Islet of Langerhans (tissue), 1 donor: ENCODE measurements at regions not wholly inside any gene's neighbourhood (a gene's known extent, or its start where the extent isn't known, plus 50 kb on each side); places are given as distances from the start of the nearest gene placed in this dataset.
"Not testable (repeated sequence)": the region's sequence is repeated elsewhere in the genome, so short reads cannot be mapped to it uniquely, and the experiment has no call there.

Experiments used
- FAIRE-seq: peaks from one replicate; lab custom pipeline; 2011; peaks lifted over from hg19 to GRCh38; lab: Jason Lieb, UNC

DNA sequence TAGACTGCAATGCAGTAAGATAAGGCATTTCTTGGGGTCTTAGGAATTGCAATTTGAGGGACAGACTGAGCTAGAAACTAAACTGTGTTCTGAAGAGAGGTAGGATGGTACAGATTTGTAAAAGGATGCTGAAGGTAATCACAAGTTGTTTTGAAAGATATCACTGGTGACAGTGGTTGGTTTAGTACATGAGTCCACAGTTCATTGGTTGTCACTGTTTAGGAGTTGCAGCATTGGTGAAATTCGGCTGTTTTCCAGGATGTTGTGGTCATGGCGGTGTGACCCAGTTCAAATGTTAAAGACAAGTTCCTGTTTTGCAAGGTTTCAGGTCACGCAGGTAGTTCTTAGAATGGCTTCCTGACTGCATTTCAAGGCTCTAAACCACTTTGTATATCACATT is 292.8 kb upstream of the B3GALT2 start:
- no peak for FAIRE-seq

- FAIRE-seq = no peak
Observed at GRCh38 chr1:193476748-193477147, 290.3 kb upstream of the B3GALT2 start.

- FAIRE-seq = no peak
Observed at GRCh38 chr1:193473932-193474331, 287.5 kb upstream of the B3GALT2 start.

GRCh38 chr1:193472838-193473398 is 286.5 kb upstream of the B3GALT2 start:
- no peak for FAIRE-seq

DNA sequence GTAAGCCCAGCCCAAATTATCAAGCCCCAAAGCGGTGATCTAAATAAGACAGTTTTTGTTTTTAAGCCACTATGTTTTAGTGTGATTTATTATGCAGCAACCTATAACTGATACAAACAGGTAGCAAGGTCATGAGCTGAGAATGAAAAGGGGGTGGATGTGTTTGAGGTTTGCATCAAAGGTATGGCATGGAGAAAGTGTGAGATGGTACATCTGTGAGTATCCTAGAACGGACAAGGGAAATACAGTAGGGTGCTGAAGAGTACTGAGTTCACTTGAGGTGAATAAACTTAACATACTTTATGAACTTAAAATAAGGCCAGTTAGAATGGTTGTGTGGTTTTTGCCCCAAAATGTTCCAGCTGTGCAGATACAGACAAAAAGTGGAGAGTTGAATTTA is 286.0 kb upstream of the B3GALT2 start:
- FAIRE-seq = no peak

DNA sequence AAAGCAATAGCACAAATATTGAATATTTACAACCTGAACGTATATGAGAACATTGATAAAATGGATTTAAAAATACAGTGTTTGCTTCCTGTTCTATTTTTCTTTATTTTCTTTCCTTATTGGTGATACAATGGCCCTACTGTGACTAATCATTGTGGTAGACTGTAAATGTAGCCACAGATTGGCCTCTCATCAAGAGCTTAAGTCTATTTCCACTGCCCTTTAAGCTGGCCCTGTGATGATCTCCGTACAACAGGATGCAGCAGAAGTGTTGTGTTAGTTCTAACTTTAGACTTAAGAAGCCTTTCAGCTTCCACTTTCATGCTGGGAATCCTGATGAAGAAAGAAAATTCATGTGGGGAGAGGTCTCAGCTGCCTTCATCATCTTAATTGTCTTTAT is 285.6 kb upstream of the B3GALT2 start:
- no peak for FAIRE-seq

DNA sequence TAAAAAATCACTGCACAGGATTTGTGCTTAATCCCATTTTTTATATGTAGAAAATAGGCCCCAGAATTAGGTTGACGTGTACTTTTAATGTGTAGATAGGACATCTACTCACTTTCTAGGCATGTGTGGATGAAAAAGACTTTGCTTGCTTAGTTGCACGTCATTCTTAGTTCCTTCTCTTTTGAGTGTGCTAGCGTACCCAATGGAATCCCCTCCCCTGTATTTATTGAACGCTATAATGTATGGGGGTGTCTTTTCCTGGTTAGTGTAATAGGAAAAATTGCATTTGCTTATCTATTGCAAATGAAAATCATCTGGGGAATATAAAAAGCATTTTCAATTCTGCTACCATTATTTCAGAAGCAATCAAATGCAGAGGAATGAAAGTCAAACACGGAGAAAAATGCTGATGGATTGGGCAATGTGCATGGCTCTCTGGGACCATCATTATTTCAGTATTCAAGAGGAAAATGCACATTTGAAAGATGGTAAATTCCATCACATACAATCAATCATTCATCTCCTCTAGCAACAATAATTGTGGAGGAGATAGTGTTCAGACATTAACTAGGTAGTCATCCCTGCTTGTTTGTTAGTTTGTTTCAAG is 277.0 kb upstream of the B3GALT2 start:
- FAIRE-seq = no peak

DNA sequence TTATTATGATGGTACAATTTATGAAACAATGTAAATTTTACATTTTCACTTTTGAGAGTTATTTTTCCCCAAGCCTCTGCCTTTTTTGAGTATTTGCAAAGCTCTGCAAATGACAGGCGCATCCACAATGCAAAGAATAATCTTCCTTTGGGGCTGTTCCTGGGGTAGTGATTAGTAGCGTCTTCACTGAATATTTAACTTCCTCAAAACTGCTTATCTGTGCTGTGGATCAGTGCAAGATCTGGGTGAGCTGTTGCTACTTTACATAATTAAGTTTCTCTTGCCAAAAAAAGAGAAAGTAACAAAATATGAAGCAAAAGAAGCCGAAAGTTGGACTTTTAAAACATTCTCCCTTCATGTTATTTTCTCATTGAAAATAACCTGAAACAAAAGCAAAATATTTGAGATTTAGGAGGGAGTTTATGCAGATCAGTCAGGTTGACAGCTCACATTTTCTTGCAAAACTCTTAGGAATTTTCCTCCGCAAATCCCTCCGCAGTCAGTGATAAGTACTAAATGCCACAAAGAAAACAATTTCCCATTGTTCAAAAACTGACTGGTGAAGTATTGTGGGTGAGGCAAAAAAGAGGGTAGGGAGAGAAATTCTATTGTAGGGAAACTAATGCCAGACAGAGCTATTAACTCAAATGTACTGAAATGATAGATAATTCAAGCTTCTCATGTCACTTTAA is 276.4 kb upstream of the B3GALT2 start:
- FAIRE-seq = no peak

DNA sequence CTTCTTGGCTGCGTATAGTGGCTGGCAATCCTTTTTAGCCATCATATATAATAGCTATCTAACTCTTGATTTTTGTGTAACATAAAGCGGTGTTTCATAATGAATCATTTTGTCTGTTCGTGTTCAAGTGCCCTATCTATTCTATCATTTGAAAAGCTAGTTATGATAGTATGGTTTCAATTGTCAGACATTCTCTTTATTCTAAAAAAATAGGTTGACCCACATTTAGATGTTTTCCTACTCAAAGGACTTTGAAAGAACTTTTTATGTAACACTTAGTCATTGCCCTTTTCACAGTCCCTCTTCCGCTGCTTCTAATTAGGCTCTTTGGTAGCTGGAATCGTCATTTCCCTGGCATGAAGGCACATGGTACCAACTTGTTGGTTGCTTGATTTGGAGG is 272.2 kb upstream of the B3GALT2 start:
- FAIRE-seq = no peak

DNA sequence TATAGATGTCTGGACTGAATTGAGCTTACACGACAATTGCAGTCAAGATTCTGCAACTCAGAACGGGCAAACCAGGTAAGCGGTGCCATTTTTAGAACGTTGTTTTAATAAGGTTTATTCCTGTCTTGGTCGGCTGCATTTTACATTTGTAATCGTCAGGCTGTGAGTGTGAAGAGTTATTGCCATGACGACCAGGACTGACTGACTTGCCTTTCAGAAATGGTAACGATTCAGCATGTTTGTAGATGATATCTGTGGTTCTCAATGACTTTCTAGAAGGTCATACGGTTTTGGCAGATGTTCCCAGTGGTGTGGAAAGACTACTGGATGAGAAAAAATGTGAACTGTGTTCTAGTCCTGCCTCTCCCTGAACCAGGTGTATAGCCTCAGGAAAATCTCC is 271.3 kb upstream of the B3GALT2 start:
- FAIRE-seq = peak; percentile 84

GRCh38 chr1:193456811-193457280 is 270.4 kb upstream of the B3GALT2 start:
- no peak for FAIRE-seq

DNA sequence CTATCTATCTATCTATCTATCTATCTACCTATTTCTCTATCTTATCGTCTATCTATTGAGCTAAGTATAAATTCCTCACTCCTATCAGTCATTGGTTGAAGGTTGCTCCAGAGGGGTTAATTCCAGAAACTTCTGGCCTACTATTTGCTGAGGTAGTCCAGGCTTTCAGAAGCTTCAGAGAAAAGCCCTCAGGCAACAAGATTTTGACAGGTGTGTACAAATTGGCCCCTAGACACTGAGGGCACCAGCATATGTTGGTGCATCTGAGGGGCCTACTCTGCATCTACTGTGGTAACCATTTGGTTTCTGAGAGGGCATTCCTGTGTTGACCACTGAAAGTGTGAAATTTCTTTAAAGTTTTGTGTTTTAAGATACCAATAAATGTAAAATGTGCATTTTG is 265.2 kb upstream of the B3GALT2 start:
- no peak for FAIRE-seq

DNA sequence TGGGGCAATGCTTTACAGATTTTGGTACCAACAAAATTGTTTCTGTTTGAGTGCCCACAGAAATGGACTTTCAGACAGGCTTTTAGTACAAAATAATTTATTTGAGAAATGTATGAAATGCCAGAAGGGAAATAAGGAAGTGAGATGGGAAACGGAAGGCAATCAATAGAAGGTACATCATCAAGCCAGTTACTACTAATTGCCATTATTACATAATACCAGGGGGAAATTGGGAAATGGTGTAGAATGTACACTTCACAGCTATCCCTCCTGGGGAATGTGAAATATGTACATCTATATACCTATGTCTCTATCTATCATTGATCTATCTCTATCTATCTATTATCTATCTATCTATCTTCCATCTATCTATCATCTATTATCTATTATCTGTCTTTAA is 264.6 kb upstream of the B3GALT2 start:
- FAIRE-seq = no peak

DNA sequence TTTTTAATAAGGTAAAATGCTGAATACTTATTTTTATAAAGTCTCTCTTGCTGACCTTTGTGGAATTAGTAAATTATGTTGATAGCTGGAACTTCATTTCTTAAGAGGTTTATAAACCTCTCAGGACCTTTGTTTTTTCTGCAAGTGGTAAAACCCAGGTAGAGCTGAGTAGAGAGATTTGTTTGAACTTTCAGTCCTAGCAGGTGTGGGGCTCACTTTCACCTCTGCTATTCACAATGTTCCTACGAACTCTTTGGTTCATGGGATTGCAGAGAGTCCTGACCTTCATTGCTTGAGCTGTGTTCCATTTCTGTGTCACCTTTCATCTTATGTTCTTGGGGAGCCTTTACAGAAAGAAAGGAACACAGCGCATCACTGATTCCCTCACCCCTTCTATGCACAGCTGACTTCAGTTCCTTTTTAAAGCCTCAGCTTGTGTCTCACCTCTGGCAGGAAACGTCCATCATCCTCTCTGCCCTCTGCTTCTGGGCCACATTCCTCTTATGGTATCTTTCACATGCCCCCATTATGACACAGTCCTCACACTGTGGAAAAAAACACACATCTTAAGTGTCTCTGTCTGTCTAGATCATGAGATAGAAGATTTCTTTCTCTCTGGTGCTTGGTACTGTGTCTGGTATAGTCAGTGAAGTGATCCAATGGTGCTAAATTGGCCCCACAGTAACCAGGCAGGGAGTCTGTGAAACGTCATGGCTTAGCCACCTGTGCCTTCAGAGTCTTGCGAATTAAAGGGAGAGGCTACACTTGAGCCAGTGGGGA is 262.5 kb upstream of the B3GALT2 start:
- no peak for FAIRE-seq

DNA sequence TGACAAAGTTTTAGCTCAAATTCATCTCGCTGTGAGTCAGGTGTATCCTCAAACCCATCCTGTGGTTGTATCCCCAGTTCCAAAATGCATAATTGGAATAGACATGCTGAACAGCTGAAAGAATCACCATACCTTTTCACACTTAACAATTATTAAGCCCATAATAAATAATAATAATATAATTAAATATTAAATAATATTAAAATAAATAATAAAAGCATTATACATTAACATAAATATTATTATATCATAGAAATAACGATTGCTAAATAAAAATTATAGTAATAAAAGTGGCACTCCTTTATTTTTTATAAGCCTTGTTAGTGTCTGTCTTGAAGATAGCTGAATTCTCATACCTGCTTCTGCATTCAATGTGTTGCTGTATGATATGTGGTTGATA is 257.5 kb upstream of the B3GALT2 start:
- FAIRE-seq = no peak

- no peak for FAIRE-seq
Observed at GRCh38 chr1:193438771-193439170, 252.4 kb upstream of the B3GALT2 start.

- no peak for FAIRE-seq
Observed at GRCh38 chr1:193438312-193438711, 251.9 kb upstream of the B3GALT2 start.

DNA sequence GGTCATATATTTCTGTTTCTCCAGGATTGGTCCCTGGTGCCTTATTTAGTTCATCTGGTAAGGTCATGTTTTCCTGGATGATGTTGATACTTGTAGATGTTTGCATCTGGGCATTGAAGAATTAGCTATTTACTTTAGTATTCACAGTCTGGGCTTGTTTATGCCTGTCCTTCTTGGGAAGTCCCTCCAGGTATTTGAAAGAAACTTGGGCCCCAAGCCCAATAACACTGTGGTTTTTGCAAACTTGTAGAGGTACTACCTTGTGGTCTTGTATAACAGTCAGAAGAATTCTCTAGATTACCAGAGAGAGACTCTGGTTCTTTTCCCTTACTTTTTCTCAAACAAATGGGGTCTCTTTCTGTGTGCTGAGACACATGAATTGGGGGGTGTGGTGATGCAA is 251.4 kb upstream of the B3GALT2 start:
- no peak for FAIRE-seq

DNA sequence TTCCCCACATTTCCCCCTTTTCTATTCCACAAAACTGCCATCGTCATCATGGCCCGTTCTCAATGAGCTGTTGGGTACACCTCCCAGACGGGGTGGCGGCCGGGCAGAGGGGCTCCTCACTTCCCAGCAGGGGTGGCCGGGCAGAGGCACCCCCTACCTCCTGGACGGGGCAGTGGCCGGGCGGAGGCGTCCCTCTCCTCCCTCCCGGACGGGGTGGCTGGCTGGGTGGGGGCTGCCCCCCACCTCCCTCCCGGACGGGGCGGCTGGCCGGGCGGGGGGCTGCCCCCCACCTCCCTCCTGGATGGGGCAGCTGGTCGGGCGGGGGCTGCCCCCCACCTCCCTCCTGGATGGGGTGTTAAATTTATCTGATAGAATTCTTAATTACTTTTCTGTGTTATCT is 250.9 kb upstream of the B3GALT2 start:
- not testable (repeated sequence) for FAIRE-seq

DNA sequence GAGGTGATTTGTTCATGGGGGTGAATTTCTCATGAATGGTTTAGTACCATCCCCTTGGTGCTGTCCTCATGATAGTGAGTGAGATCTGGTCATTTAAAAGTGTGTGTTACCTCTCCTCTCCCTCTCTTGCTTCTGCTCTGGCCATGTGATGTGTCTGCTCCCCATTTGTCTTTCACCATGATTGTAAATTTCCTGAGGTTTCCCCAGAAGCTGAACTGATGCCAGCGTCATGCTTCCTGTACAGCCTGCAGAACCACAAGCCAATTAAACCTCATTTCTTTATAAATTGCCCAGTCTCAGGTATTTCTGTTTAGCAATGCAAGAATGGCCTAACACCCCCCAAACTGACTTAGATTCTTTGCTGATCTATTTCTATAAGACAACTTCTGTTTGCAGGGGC is 249.4 kb upstream of the B3GALT2 start:
- FAIRE-seq = no peak

GRCh38 chr1:193434319-193434718 is 247.9 kb upstream of the B3GALT2 start:
- no peak for FAIRE-seq

DNA sequence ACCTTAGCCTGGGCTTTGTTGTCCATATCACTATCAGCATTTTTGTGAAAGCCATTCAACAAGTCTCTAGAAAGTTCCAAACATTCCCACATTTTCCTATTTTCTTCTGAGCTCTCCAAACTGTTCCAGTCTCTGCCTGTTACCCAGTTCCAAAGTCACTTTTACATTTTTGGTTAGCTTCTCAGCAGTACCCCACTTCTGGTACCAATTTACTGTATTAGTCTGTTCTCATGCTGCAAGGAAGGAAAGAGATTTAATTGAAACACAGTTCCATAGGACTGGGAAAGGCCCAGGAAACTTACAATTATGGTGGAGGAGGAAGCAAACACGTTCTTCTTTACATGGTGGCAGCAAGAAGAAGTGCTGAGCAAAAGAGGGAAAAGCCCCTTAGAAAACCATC is 247.2 kb upstream of the B3GALT2 start:
- FAIRE-seq = no peak

DNA sequence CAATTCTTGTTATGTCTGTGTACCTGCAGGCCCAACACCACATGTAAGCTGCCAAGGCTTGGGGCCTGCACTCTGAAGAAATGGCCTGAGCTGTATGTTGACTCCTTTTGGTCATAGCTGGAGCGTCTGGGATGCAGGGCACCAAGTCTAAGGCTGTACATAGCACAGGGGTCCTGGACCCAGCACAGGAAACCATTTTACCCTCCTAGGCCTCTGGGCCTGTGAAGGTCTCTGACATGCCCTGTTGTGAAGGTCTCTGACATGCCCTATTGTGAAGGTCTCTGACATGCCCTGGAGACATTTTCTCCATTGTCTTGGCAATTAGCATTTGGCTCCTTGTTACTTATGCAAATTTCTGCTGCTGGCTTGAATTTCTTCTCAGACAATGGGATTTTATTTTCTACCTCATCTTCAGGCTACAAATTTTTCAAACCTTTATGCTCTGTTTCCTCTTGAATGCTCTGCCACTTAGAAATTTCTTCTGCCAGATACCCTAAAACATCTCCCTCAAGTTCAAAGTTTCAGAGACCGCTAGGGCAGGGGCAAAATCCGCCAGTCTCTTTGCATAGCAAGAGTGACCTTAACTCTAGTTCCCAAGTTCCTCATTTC is 246.7 kb upstream of the B3GALT2 start:
- no peak for FAIRE-seq
